GM23338 (cell line): ENCODE measurements at regions not wholly inside any gene's neighbourhood (a gene's known extent, or its start where the extent isn't known, plus 50 kb on each side); places are given as distances from the start of the nearest gene placed in this dataset.

Experiments used
- ATAC-seq: fragments of 200-7000 bp; cut with Tn5 transposase; 3 replicates; pipeline ENCODE4 v1.9.1; 2020
- DNase-seq: peaks from one replicate; pipeline ENCODE4 v3.0.0-alpha.2; 2015; ENCODE audit warnings: low spot score
- H2AFZ ChIP-seq: fragments of 200-600 bp; sonication (generic); 2 replicates; pipeline ENCODE4 v1.8.0; 2016; ENCODE audit warnings: antibody characterized with exemption, mild to moderate bottlenecking, moderate library complexity
- H3F3A ChIP-seq: fragments of 200-600 bp; sonication (generic); replicated peaks from 2 replicates; pipeline ENCODE4 v1.8.0; 2017; ENCODE audit warnings: antibody characterized with exemption, mixed run types, low read depth
- H3K27ac ChIP-seq: fragments of 200-600 bp; sonication (generic); 2 replicates; pipeline ENCODE4 v1.6.1; 2016; ENCODE audit warnings: low read depth
- H3K27me3 ChIP-seq: fragments of 200-600 bp; sonication (generic); 2 replicates; pipeline ENCODE4 v1.8.0; 2016; ENCODE audit warnings: mild to moderate bottlenecking, mixed run types, moderate library complexity; ENCODE audit not compliant: insufficient read depth
- H3K36me3 ChIP-seq: fragments of 200-600 bp; sonication (generic); 2 replicates; pipeline ENCODE4 v1.8.0; 2016; ENCODE audit warnings: mild to moderate bottlenecking; ENCODE audit not compliant: insufficient read depth
- H3K4me1 ChIP-seq: fragments of 200-600 bp; sonication (generic); 2 replicates; pipeline ENCODE4 v1.8.0; 2016; ENCODE audit warnings: mild to moderate bottlenecking, moderate library complexity; ENCODE audit not compliant: insufficient read depth
- H3K4me2 ChIP-seq: fragments of 200-600 bp; sonication (generic); 2 replicates; pipeline ENCODE4 v1.7.1; 2017; ENCODE audit warnings: mixed run types
- H3K4me3 ChIP-seq: fragments of 200-600 bp; sonication (generic); 2 replicates; pipeline ENCODE4 v1.6.1; 2016; ENCODE audit warnings: mixed run types
- H3K79me2 ChIP-seq: fragments of 200-600 bp; sonication (generic); replicated peaks from 2 replicates; pipeline ENCODE4 v1.8.0; 2017; ENCODE audit warnings: mild to moderate bottlenecking; ENCODE audit not compliant: insufficient read depth
- H3K9me2 ChIP-seq: fragments of 200-600 bp; sonication (generic); 2 replicates; pipeline ENCODE4 v1.8.0; 2017; ENCODE audit not compliant: insufficient read depth
- H4K20me1 ChIP-seq: fragments of 200-600 bp; sonication (generic); replicated peaks from 2 replicates; pipeline ENCODE4 v1.8.0; 2017; ENCODE audit warnings: mild to moderate bottlenecking; ENCODE audit not compliant: insufficient read depth
- H3K27ac Mint-ChIP-seq: 2 replicates; pipeline ENCODE4 v1.8.0; 2020; ENCODE audit warnings: inconsistent platforms, mild to moderate bottlenecking, moderate library complexity, mixed read lengths
- H3K27me3 Mint-ChIP-seq: 3 replicates; pipeline ENCODE4 v1.8.0; 2022; ENCODE audit warnings: low read depth, mild to moderate bottlenecking, moderate library complexity, mixed read lengths, inconsistent platforms; ENCODE audit not compliant: insufficient read depth, poor library complexity
- H3K36me3 Mint-ChIP-seq: 3 replicates; pipeline ENCODE4 v1.8.0; 2021; ENCODE audit warnings: low read depth, mild to moderate bottlenecking, inconsistent platforms, moderate library complexity, mixed read lengths
- H3K4me1 Mint-ChIP-seq: 3 replicates; pipeline ENCODE4 v1.8.0; 2020; ENCODE audit warnings: mild to moderate bottlenecking, inconsistent platforms, mixed read lengths
- H3K4me3 Mint-ChIP-seq: 3 replicates; pipeline ENCODE4 v1.8.0; 2021; ENCODE audit warnings: moderate library complexity, mild to moderate bottlenecking, inconsistent platforms, mixed read lengths
- H3K9me3 Mint-ChIP-seq: 3 replicates; pipeline ENCODE4 v1.8.0; 2020; ENCODE audit warnings: moderate library complexity, mild to moderate bottlenecking, inconsistent platforms, mixed read lengths
- CREB1 ChIP-seq: fragments of 250-450 bp; sonication (Bioruptor Pico); IDR thresholded peaks from 2 replicates; pipeline ENCODE4 v1.5.0; 2020; ENCODE audit warnings: low read depth, mild to moderate bottlenecking, moderate library complexity
- JUNB ChIP-seq: IDR thresholded peaks from one replicate; pipeline ENCODE4 v1.6.1; 2016; ENCODE audit warnings: antibody characterized with exemption; ENCODE audit not compliant: unreplicated experiment
- POLR2AphosphoS5 ChIP-seq: IDR thresholded peaks from 2 replicates; pipeline ENCODE4 v1.6.1; 2016; ENCODE audit warnings: antibody characterized with exemption, low read depth
- STAT1 ChIP-seq: IDR thresholded peaks from one replicate; pipeline ENCODE4 v1.6.1; 2016; ENCODE audit warnings: antibody characterized with exemption; ENCODE audit not compliant: unreplicated experiment
- ZNF114 ChIP-seq: fragments of 250-450 bp; sonication (Bioruptor Pico); IDR thresholded peaks from 2 replicates; pipeline ENCODE4 v1.5.0; 2020; ENCODE audit warnings: mild to moderate bottlenecking, moderate library complexity
- ZNF331 ChIP-seq: fragments of 250-450 bp; sonication (Bioruptor Pico); IDR thresholded peaks from 2 replicates; pipeline ENCODE4 v1.5.0; 2020; ENCODE audit warnings: low read depth, mild to moderate bottlenecking, moderate library complexity
- TF ChIP-seq, protein P1 (sequence below): IDR thresholded peaks from one replicate; pipeline ENCODE4 v1.6.1; 2018; ENCODE audit warnings: antibody characterized with exemption; ENCODE audit not compliant: unreplicated experiment
- TF ChIP-seq, protein P2 (sequence below), 2 experiments: fragments of 200-600 bp in 1 of 2; sonication (generic) in 1 of 2; conservative IDR thresholded peaks; 2 replicates each; pipeline versions ENCODE4 v1.5.1 to v1.6.1; 2016 to 2017; ENCODE audit warnings: antibody characterized with exemption in 2 of 2, low read depth in 2 of 2, mild to moderate bottlenecking in 2 of 2, moderate library complexity in 1 of 2

DNA sequence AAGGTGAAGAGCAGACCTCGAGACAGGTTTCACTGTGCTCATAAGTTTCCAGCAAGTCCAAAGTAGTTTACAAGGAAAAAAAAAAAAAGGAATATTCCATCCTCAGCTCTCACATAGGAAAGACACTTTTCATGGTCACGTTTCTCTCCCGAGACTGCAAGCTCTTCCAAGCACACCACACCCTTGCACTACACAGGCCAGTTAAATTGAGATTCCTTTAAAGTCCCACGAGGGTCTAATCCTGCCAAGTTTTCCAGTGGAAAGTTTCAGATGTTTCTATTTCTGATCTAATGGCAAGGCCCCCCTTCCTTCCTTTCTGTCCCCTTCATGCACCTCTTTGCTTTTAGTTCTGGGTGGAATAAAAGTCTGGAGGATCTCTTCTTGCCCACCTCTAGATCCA lies 67.9 kb upstream of the PCDH19 start:
- Histone ChIP-seq H3K36me3 (no peaks in the 10 kb centered on the region), H3K4me1 (no peaks in the 10 kb centered on the region; the same call in 1 of the 2 replicates), H2AFZ (no peak overlapping the region), H3K9me2 (no peaks in the 10 kb centered on the region), H3K79me2 (no peaks in the 10 kb centered on the region), H3F3A (no peaks in the 10 kb centered on the region), H3K4me2 (no peak overlapping the region), H3K27me3 (no peaks in the 10 kb centered on the region), H3K4me3 (no peak overlapping the region), H4K20me1 (no peaks in the 10 kb centered on the region), H3K27ac (no peak overlapping the region)
- no peaks in the 10 kb centered on the region for H3K9me3 Mint-ChIP-seq
- ATAC-seq (no peak), DNase-seq (no peak)
- peaks cover 4% of the 10 kb centered on the region; the same call in 1 of the 3 replicates for H3K4me1 Mint-ChIP-seq
- no peak for TF ChIP-seq ZNF114 (CRISPR knock-in tag)
- no peak for TF ChIP-seq STAT1
- no peak for TF ChIP-seq JUNB
- TF ChIP-seq, protein P1, sequence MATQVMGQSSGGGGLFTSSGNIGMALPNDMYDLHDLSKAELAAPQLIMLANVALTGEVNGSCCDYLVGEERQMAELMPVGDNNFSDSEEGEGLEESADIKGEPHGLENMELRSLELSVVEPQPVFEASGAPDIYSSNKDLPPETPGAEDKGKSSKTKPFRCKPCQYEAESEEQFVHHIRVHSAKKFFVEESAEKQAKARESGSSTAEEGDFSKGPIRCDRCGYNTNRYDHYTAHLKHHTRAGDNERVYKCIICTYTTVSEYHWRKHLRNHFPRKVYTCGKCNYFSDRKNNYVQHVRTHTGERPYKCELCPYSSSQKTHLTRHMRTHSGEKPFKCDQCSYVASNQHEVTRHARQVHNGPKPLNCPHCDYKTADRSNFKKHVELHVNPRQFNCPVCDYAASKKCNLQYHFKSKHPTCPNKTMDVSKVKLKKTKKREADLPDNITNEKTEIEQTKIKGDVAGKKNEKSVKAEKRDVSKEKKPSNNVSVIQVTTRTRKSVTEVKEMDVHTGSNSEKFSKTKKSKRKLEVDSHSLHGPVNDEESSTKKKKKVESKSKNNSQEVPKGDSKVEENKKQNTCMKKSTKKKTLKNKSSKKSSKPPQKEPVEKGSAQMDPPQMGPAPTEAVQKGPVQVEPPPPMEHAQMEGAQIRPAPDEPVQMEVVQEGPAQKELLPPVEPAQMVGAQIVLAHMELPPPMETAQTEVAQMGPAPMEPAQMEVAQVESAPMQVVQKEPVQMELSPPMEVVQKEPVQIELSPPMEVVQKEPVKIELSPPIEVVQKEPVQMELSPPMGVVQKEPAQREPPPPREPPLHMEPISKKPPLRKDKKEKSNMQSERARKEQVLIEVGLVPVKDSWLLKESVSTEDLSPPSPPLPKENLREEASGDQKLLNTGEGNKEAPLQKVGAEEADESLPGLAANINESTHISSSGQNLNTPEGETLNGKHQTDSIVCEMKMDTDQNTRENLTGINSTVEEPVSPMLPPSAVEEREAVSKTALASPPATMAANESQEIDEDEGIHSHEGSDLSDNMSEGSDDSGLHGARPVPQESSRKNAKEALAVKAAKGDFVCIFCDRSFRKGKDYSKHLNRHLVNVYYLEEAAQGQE = no peak
- no peak for TF ChIP-seq CREB1
- TF ChIP-seq ZNF331 = no peak
- TF ChIP-seq, protein P2, sequence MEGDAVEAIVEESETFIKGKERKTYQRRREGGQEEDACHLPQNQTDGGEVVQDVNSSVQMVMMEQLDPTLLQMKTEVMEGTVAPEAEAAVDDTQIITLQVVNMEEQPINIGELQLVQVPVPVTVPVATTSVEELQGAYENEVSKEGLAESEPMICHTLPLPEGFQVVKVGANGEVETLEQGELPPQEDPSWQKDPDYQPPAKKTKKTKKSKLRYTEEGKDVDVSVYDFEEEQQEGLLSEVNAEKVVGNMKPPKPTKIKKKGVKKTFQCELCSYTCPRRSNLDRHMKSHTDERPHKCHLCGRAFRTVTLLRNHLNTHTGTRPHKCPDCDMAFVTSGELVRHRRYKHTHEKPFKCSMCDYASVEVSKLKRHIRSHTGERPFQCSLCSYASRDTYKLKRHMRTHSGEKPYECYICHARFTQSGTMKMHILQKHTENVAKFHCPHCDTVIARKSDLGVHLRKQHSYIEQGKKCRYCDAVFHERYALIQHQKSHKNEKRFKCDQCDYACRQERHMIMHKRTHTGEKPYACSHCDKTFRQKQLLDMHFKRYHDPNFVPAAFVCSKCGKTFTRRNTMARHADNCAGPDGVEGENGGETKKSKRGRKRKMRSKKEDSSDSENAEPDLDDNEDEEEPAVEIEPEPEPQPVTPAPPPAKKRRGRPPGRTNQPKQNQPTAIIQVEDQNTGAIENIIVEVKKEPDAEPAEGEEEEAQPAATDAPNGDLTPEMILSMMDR (conservative IDR thresholded peaks at IDR 0.05; ENCODE audit: low read depth in 2 of 2) = no peak
- H3K27me3 Mint-ChIP-seq = peaks cover 2% of the 10 kb centered on the region
- H3K4me3 Mint-ChIP-seq = no peak overlapping the region
- no peak overlapping the region for H3K27ac Mint-ChIP-seq
- no peaks in the 10 kb centered on the region for H3K36me3 Mint-ChIP-seq

DNA sequence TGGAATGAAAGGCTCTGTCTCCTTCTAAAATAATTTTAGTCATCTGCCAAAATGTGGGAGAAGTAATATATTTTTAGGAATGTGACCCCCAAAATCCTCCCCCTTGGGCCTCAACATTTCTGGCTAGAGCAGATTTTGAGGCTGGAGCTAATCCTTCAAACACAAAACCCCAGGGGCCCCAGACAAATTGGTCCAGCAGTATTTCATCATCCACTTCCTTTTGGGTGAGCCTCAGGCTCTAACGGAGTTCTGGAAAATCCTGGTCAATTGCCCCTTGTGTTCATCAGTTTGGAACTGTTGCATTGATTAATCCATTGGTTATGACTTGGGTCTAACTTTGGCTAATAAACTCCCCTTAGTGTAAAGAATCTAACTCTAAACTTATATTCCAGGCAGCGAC lies 67.4 kb upstream of the PCDH19 start:
- no peaks in the 10 kb centered on the region for H3K27me3 ChIP-seq
- Mint-ChIP-seq H3K36me3 (no peaks in the 10 kb centered on the region), H3K4me3 (no peak overlapping the region), H3K27ac (no peak overlapping the region), H3K4me1 (peaks cover 4% of the 10 kb centered on the region; the same call in 1 of the 3 replicates), H3K27me3 (peaks cover 2% of the 10 kb centered on the region), H3K9me3 (no peaks in the 10 kb centered on the region)
- no peak overlapping the region for H2AFZ ChIP-seq
- no peaks in the 10 kb centered on the region for H3F3A ChIP-seq
- H3K4me1 ChIP-seq = no peaks in the 10 kb centered on the region; the same call in 1 of the 2 replicates
- no peak overlapping the region for H3K4me3 ChIP-seq
- DNase-seq (no peak), ATAC-seq (no peak)
- no peak overlapping the region for H3K4me2 ChIP-seq
- no peaks in the 10 kb centered on the region for H3K9me2 ChIP-seq
- no peak overlapping the region for H3K27ac ChIP-seq
- TF ChIP-seq, protein P2 (conservative IDR thresholded peaks at IDR 0.05; ENCODE audit: low read depth in 2 of 2) = no peak
- TF ChIP-seq CREB1 = no peak
- TF ChIP-seq POLR2AphosphoS5 = no peak
- H3K79me2 ChIP-seq = no peaks in the 10 kb centered on the region
- H4K20me1 ChIP-seq = no peaks in the 10 kb centered on the region
- H3K36me3 ChIP-seq = no peaks in the 10 kb centered on the region
